KMS-11 (cell line): ENCODE measurements at regions not wholly inside any gene's neighbourhood (a gene's known extent, or its start where the extent isn't known, plus 50 kb on each side); places are given as distances from the start of the nearest gene placed in this dataset.

ENCODE experiments used
- H2AFZ ChIP-seq: fragments of 200-600 bp; sonication (generic); 2 replicates; pipeline ENCODE4 v1.6.1; 2016; ENCODE audit warnings: antibody characterized with exemption, mixed run types, low read depth
- H3K27ac ChIP-seq: fragments of 200-600 bp; sonication (generic); 2 replicates; pipeline ENCODE4 v1.6.1; 2016; ENCODE audit warnings: mild to moderate bottlenecking, mixed run types
- H3K27me3 ChIP-seq: fragments of 200-600 bp; sonication (generic); 2 replicates; pipeline ENCODE4 v1.6.1; 2017; ENCODE audit warnings: mild to moderate bottlenecking, low read depth, mixed run types, moderate library complexity; ENCODE audit not compliant: insufficient read depth
- H3K36me3 ChIP-seq: fragments of 200-600 bp; sonication (generic); 2 replicates; pipeline ENCODE4 v1.6.1; 2017; ENCODE audit warnings: mild to moderate bottlenecking, mixed run types; ENCODE audit not compliant: insufficient read depth
- H3K4me1 ChIP-seq: fragments of 200-600 bp; sonication (generic); 2 replicates; pipeline ENCODE4 v1.6.1; 2016; ENCODE audit warnings: mild to moderate bottlenecking, low read depth, mixed run types; ENCODE audit not compliant: poor library complexity, severe bottlenecking
- H3K4me2 ChIP-seq: fragments of 200-600 bp; sonication (generic); 2 replicates; pipeline ENCODE4 v1.7.0; 2016; ENCODE audit warnings: mild to moderate bottlenecking, mixed run types
- H3K4me3 ChIP-seq: fragments of 200-600 bp; sonication (generic); IDR thresholded peaks from 2 replicates; pipeline ENCODE4 v1.6.1; 2017; ENCODE audit warnings: low read depth, low read length, mixed read lengths; ENCODE audit not compliant: insufficient read depth
- H3K79me2 ChIP-seq: fragments of 200-600 bp; sonication (generic); 2 replicates; pipeline ENCODE4 v1.6.1; 2016; ENCODE audit warnings: low read depth, mixed run types; ENCODE audit not compliant: insufficient read depth
- H3K9ac ChIP-seq: fragments of 200-600 bp; sonication (generic); 2 replicates; pipeline ENCODE4 v1.6.1; 2016; ENCODE audit warnings: mild to moderate bottlenecking, mixed run types
- H4K20me1 ChIP-seq: fragments of 200-600 bp; sonication (generic); 2 replicates; pipeline ENCODE4 v1.6.1; 2016; ENCODE audit warnings: mild to moderate bottlenecking, mixed run types; ENCODE audit not compliant: insufficient read depth
- TF ChIP-seq, protein P1 (sequence below): fragments of 200-600 bp; sonication (generic); conservative IDR thresholded peaks from 2 replicates; pipeline ENCODE4 v1.6.1; 2017; ENCODE audit warnings: low read depth, mild to moderate bottlenecking, antibody characterized with exemption, low read length, moderate library complexity, mixed read lengths

DNA sequence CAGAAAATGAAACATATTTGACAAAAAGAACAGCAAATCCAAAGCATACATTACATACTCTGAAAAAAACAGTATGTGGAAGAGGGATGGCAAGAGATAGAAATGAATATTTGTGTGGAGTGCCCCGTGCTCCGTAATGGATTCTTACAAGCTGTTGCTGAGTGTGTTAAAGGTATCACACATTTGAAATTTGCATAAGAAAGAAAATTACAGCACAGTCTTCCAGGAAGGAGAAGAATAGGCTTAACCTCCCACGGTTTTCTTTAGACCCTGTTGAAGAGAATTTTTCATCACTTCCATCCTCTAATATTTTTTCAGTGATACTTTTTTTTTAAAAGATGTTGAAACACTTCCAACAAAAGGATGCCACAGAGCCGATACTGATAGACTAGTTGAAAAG lies 1489.4 kb downstream of the RAPGEF2 start:
- no peaks in the 10 kb centered on the region for H3K27me3 ChIP-seq
- no peaks in the 10 kb centered on the region for H3K79me2 ChIP-seq
- H3K27ac ChIP-seq = no peak overlapping the region
- H4K20me1 ChIP-seq = no peaks in the 10 kb centered on the region
- TF ChIP-seq, protein P1, sequence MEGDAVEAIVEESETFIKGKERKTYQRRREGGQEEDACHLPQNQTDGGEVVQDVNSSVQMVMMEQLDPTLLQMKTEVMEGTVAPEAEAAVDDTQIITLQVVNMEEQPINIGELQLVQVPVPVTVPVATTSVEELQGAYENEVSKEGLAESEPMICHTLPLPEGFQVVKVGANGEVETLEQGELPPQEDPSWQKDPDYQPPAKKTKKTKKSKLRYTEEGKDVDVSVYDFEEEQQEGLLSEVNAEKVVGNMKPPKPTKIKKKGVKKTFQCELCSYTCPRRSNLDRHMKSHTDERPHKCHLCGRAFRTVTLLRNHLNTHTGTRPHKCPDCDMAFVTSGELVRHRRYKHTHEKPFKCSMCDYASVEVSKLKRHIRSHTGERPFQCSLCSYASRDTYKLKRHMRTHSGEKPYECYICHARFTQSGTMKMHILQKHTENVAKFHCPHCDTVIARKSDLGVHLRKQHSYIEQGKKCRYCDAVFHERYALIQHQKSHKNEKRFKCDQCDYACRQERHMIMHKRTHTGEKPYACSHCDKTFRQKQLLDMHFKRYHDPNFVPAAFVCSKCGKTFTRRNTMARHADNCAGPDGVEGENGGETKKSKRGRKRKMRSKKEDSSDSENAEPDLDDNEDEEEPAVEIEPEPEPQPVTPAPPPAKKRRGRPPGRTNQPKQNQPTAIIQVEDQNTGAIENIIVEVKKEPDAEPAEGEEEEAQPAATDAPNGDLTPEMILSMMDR = no peak
- H3K36me3 ChIP-seq = no peaks in the 10 kb centered on the region
- H3K4me1 ChIP-seq = no peaks in the 10 kb centered on the region
- H3K4me2 ChIP-seq = no peak overlapping the region
- H3K4me3 ChIP-seq = no peak overlapping the region
- H2AFZ ChIP-seq = no peak overlapping the region
- H3K9ac ChIP-seq = no peak overlapping the region

DNA sequence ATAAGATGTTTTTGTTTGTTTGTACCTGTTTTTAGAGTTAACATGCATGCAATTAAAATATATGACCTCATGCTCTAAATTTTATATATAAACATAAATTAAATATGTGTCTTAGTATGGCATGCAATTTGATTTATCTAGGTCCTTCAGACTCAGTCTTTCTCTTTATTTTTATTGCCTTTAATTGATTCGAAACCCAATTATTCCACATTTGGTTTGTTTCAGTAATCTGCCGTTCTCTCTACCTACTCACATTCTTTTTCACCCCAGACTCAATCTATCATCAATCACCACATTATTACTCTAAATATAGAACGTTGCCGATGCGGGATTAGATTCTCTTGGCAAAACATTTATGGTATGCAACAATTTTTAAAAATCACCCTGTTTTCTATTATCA lies 1492.8 kb downstream of the RAPGEF2 start:
- Histone ChIP-seq H3K9ac (no peak overlapping the region), H3K4me2 (no peak overlapping the region), H3K27ac (no peak overlapping the region), H4K20me1 (no peaks in the 10 kb centered on the region), H3K79me2 (no peaks in the 10 kb centered on the region), H3K4me1 (no peaks in the 10 kb centered on the region), H2AFZ (no peak overlapping the region), H3K4me3 (no peak overlapping the region), H3K27me3 (no peaks in the 10 kb centered on the region), H3K36me3 (no peaks in the 10 kb centered on the region)
- TF ChIP-seq, protein P1 = no peak

DNA sequence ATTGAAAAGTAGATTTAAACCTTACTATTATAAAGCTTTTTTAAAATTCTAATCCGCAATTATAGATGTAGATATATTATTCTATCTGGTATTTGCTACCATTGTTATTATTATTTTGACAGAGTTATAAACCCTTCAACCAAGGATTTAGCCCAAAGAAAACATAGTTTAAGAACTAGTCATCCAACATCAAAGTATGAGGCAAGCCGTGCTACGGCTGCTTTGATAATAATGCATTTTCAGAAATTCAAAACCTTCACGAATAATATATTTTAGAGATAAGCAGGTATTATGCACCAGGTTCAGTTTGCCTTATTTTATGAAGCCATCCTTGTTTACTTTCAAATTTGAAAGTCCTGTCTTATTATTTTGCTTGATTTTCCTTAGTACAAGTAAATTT lies 1501.7 kb downstream of the RAPGEF2 start:
- Histone ChIP-seq H3K4me2 (no peak overlapping the region), H3K27me3 (no peaks in the 10 kb centered on the region), H3K79me2 (no peaks in the 10 kb centered on the region), H4K20me1 (no peaks in the 10 kb centered on the region), H3K4me1 (no peaks in the 10 kb centered on the region), H3K4me3 (no peak overlapping the region), H3K9ac (no peak overlapping the region), H3K27ac (no peak overlapping the region), H3K36me3 (no peaks in the 10 kb centered on the region), H2AFZ (no peak overlapping the region)
- TF ChIP-seq, protein P1 = no peak

- TF ChIP-seq, protein P1 = no peak
- H3K4me2 ChIP-seq = no peak overlapping the region
These were observed 1508.3 kb downstream of the RAPGEF2 start for GRCh38 chr4:160611181-160611580.

DNA sequence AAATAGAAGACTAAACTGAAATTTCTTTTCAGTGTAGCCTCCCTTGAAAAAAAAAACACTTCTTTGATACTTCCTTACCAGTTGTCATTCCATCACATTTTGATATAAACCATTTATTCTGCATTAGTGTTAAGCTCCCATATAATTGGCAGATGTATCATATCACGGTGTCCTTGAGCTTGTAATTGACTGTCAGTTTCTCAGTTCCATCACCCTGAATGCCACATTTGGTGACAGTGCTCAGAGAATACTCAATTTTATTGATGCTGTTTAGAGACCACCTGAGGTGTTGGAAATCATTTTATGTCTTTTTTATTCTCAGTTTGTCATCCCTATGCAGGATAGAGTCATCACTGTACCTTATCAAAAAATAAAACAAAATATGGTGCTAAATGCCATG lies 1528.2 kb downstream of the RAPGEF2 start:
- Histone ChIP-seq H3K36me3 (no peaks in the 10 kb centered on the region; the same call in 1 of the 2 replicates), H3K27me3 (no peaks in the 10 kb centered on the region), H3K4me1 (no peaks in the 10 kb centered on the region), H2AFZ (no peak overlapping the region), H3K4me2 (no peak overlapping the region), H3K79me2 (no peaks in the 10 kb centered on the region), H3K9ac (no peak overlapping the region), H3K4me3 (no peak overlapping the region), H3K27ac (no peak overlapping the region), H4K20me1 (no peaks in the 10 kb centered on the region)
- TF ChIP-seq, protein P1 = no peak

More at GRCh38 chr4:160611181-160611580, 1508.3 kb downstream of the RAPGEF2 start:
- no peaks in the 10 kb centered on the region for H3K36me3 ChIP-seq
- H3K4me1 ChIP-seq = no peaks in the 10 kb centered on the region
- H3K9ac ChIP-seq = no peak overlapping the region
- no peak overlapping the region for H3K27ac ChIP-seq
- H3K4me3 ChIP-seq = no peak overlapping the region
- H3K27me3 ChIP-seq = no peaks in the 10 kb centered on the region
- H4K20me1 ChIP-seq = no peaks in the 10 kb centered on the region
- H3K79me2 ChIP-seq = no peaks in the 10 kb centered on the region
- H2AFZ ChIP-seq = no peak overlapping the region
